Uterus (tissue), 3 donors: ENCODE measurements at regions not wholly inside any gene's neighbourhood (a gene's known extent, or its start where the extent isn't known, plus 50 kb on each side); places are given as distances from the start of the nearest gene placed in this dataset.

Experiments used
- DNase-seq, 2 donors: peaks; one replicate each; pipeline ENCODE4 v3.0.0-alpha.2; 2019 to 2020
- H3K27ac ChIP-seq, 2 donors: fragments of 200-600 bp; sonication (generic); 1 replicate in 1 of 2; 2 replicates in 1 of 2; pipeline ENCODE4 v1.5.1; 2016 to 2018
- H3K27me3 ChIP-seq, 2 donors: fragments of 200-600 bp; sonication (generic); one replicate each; pipeline ENCODE4 v1.5.1; 2018 to 2019; ENCODE audit warnings: control low read depth in 1 of 2
- H3K36me3 ChIP-seq, 2 donors: fragments of 200-600 bp; sonication (generic); one replicate each; pipeline ENCODE4 v1.5.1; 2019; ENCODE audit warnings: control low read depth in 1 of 2
- H3K4me1 ChIP-seq, 2 donors: fragments of 200-600 bp; sonication (generic); one replicate each; pipeline ENCODE4 v1.5.1; 2018 to 2019; ENCODE audit warnings: control low read depth in 1 of 2
- H3K4me3 ChIP-seq, 2 donors: fragments of 200-600 bp; sonication (generic); 1 replicate in 1 of 2; 2 replicates in 1 of 2; pipeline ENCODE4 v1.5.1; 2018 to 2019; ENCODE audit warnings: mild to moderate bottlenecking in 1 of 2
- H3K9me3 ChIP-seq, 2 donors: fragments of 200-600 bp; sonication (generic); one replicate each; pipeline ENCODE4 v1.5.1; 2019; ENCODE audit warnings: control low read depth in 1 of 2
- POLR2A ChIP-seq, 2 donors: fragments of 450-650 bp; IDR thresholded peaks; one replicate each; pipeline ENCODE4 v1.6.1; 2016; ENCODE audit warnings: antibody characterized with exemption in 2 of 2, mild to moderate bottlenecking in 1 of 2, moderate library complexity in 1 of 2
- intact Hi-C: fragments of 100-400 bp; cut with DNase I; formaldehyde crosslinking; loops from one replicate; pipeline ENCODE4 v1.15.1; 2023; ENCODE audit warnings: low total_unique reads
- TF ChIP-seq, protein P1 (sequence below), 4 experiments: fragments of 200-600 bp in 2 of 4; fragments of 450-650 bp in 2 of 4; sonication (generic) in 2 of 4; IDR thresholded peaks; one replicate each; pipeline ENCODE4 v1.5.1; 2016 to 2019; ENCODE audit warnings: antibody characterized with exemption in 4 of 4, mild to moderate bottlenecking in 2 of 4, moderate library complexity in 1 of 4
- donor health status: DM: yes; HTN: yes; CAD: no.

DNA sequence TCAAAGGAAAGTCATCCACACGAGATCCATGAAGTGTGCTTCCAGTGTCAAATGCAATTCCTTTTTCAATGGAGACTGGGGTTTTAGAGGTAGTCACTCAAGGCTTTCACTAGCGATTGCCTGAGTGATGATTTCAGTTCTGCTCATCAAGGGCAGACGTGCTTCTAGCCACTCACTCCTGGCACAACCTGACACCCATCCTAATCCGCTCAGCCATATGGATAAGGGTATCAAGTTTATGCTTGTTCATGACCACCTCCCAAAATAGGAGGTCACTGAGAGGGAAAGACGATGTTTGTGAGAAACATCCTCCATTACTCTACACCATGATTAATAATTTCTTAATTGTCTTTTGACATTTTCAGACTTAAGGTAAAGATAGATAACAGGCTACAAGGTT is 91.3 kb upstream of the HEY2 start:
- H3K36me3 ChIP-seq: no peaks in the 10 kb centered on the region
- no peaks in the 10 kb centered on the region for H3K4me1 ChIP-seq
- H3K27ac ChIP-seq: no peak overlapping the region
- no peaks in the 10 kb centered on the region for H3K9me3 ChIP-seq
- H3K27me3 ChIP-seq: no peaks in the 10 kb centered on the region
- DNase-seq: no peak
- intact Hi-C loops: no loop called here
- TF ChIP-seq, protein P1, sequence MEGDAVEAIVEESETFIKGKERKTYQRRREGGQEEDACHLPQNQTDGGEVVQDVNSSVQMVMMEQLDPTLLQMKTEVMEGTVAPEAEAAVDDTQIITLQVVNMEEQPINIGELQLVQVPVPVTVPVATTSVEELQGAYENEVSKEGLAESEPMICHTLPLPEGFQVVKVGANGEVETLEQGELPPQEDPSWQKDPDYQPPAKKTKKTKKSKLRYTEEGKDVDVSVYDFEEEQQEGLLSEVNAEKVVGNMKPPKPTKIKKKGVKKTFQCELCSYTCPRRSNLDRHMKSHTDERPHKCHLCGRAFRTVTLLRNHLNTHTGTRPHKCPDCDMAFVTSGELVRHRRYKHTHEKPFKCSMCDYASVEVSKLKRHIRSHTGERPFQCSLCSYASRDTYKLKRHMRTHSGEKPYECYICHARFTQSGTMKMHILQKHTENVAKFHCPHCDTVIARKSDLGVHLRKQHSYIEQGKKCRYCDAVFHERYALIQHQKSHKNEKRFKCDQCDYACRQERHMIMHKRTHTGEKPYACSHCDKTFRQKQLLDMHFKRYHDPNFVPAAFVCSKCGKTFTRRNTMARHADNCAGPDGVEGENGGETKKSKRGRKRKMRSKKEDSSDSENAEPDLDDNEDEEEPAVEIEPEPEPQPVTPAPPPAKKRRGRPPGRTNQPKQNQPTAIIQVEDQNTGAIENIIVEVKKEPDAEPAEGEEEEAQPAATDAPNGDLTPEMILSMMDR (IDR thresholded peaks at IDR 0.05): no peak
- TF ChIP-seq POLR2A (IDR thresholded peaks at IDR 0.05): no peak
- no peak overlapping the region for H3K4me3 ChIP-seq

DNA sequence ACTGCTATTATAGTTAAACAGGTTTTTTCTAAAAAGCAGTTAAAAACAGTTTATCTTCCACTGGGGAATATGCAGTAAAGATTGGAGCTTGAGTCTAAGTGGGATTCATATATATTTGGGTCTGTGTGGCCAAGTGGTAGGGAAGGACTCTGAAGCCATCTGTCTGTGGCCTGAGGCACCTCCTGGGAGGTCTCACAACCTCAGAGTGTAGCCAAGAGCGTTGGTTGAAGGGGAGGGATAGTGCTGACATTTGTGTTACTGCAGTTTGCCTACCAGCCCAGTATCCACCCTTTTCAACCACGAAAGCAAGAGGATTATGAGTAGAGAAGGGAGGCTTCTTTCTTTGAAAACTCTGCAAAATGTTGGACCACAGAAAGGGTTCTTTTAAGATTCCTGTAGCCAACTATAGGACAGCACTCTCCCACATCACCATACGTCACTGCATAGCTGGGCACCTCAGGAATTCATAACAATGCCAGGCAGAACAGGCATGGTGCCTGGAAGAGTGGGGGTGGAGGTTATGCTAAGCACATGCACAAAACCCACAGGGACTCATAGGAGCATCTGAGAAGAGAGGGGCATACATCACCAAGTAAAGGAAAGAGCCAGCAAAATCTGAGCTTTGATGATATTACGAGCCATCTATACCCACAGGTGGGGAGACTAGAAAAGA is 90.5 kb upstream of the HEY2 start:
- TF ChIP-seq, protein P1 (IDR thresholded peaks at IDR 0.05): no peak
- H3K4me3 ChIP-seq: no peak overlapping the region
- H3K36me3 ChIP-seq: no peaks in the 10 kb centered on the region
- intact Hi-C loops: no loop called here
- H3K27me3 ChIP-seq: no peaks in the 10 kb centered on the region
- no peaks in the 10 kb centered on the region for H3K9me3 ChIP-seq
- H3K27ac ChIP-seq: no peak overlapping the region
- DNase-seq: no peak
- no peaks in the 10 kb centered on the region for H3K4me1 ChIP-seq

DNA sequence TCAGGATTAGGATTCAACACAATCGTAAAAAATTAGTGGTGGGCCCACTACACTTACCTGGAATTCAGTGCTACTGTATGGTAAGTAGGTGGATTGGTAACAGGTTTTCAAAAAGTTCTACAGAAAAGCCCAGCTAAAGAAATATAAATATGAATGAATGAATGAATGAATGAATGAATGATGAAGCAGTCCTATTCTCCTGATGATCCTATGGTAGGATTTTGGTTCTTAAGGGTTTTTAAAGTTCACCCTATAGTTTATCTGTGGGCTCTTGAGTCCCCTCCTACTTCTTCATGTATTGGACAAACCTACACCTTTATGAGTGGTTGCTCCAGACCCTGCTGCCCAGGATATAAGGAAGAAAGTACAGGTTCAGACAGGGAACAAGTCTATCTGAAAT is 89.5 kb upstream of the HEY2 start:
- TF ChIP-seq, protein P1 (IDR thresholded peaks at IDR 0.05): no peak
- no peak for TF ChIP-seq POLR2A (IDR thresholded peaks at IDR 0.05)

DNA sequence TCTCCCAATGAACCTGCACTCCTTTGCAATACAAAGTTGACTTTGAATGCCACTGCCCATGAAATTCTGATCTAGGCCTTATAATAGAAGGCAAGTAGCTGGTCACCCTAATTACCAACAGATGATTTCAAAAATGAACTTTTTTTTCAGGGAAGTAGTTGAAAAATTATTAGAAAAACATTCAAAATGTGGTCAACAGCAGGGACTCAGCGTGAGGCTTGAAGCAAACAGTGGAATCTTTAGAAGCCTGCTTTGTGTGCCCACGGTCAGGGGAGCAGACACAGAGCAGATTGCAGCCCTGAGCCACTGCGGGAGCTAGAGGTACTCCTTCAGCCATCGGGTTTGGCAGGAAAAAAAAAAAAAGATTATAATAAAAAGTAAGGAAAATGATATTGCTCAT is 87.1 kb upstream of the HEY2 start:
- Histone ChIP-seq H3K4me1 (no peaks in the 10 kb centered on the region), H3K9me3 (no peaks in the 10 kb centered on the region), H3K27ac (no peak overlapping the region), H3K4me3 (no peak overlapping the region), H3K27me3 (no peaks in the 10 kb centered on the region), H3K36me3 (no peaks in the 10 kb centered on the region)
- intact Hi-C loops: no loop called here
- no peak for DNase-seq
- TF ChIP-seq, protein P1 (IDR thresholded peaks at IDR 0.05): no peak
- TF ChIP-seq POLR2A (IDR thresholded peaks at IDR 0.05): no peak

More for the DNA sequence above, 89.5 kb upstream of the HEY2 start:
- no peaks in the 10 kb centered on the region for H3K27me3 ChIP-seq
- H3K9me3 ChIP-seq: no peaks in the 10 kb centered on the region
- DNase-seq: no peak
- no peaks in the 10 kb centered on the region for H3K4me1 ChIP-seq
- intact Hi-C loops: no loop called here
- H3K4me3 ChIP-seq: no peak overlapping the region
- no peak overlapping the region for H3K27ac ChIP-seq
- no peaks in the 10 kb centered on the region for H3K36me3 ChIP-seq

DNA sequence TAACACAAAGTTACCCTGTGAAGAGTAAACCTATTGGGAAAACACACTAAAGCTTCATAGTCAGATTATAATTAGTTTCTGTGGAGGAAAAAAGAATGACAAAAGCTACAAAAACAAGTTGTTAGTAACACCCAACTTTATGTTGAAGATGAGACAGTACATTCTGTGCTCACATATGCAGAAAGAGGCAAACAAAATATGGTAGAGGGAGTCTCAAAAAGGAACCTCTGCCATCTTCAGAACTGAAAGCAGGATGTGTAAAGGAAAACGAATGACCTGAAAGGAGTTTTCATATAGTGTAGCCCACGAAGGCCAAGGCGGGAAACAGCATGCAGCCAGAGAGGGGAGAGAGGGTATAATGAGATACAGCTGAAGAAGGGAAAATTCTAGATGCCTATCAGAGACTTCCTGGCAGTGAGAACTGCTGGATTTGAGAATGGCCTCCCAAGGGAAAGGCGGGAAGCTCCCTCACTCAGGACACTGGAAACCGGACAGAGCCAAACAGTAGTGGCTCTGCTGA is 84.1 kb upstream of the HEY2 start:
- TF ChIP-seq POLR2A (IDR thresholded peaks at IDR 0.05): no peak
- TF ChIP-seq, protein P1 (IDR thresholded peaks at IDR 0.05): no peak
- no peaks in the 10 kb centered on the region for H3K36me3 ChIP-seq
- no peaks in the 10 kb centered on the region for H3K9me3 ChIP-seq
- intact Hi-C loops: no loop called here
- no peaks in the 10 kb centered on the region for H3K27me3 ChIP-seq
- DNase-seq: no peak
- H3K4me1 ChIP-seq: no peaks in the 10 kb centered on the region
- no peak overlapping the region for H3K4me3 ChIP-seq
- no peak overlapping the region for H3K27ac ChIP-seq
